ENCODE measurements at regions not wholly inside any gene's neighbourhood (a gene's known extent, or its start where the extent isn't known, plus 50 kb on each side); places are given as distances from the start of the nearest gene placed in this dataset.

DNA sequence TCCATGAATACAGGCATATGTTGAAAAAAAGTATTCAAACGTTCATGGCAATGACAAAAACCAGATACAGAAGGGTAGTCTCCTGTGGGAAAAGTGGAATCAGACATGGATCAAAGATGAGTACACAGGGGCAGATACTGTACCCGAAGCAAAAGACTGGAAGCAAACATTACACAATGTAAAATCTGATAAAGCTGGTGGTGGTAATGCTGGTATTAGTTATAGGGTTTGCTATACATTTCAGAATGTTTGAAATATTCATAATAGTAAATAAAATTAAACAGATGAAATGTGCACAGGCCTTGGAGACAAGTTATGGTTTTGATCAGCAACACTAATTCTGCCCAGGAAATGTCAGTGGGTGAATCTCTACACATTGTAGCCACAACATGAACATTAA, 607.6 kb downstream of the SOX6 start:
- no peaks in the 10 kb centered on the region for H3K36me3 Mint-ChIP-seq
- no peak overlapping the region for H3K27ac Mint-ChIP-seq

DNA sequence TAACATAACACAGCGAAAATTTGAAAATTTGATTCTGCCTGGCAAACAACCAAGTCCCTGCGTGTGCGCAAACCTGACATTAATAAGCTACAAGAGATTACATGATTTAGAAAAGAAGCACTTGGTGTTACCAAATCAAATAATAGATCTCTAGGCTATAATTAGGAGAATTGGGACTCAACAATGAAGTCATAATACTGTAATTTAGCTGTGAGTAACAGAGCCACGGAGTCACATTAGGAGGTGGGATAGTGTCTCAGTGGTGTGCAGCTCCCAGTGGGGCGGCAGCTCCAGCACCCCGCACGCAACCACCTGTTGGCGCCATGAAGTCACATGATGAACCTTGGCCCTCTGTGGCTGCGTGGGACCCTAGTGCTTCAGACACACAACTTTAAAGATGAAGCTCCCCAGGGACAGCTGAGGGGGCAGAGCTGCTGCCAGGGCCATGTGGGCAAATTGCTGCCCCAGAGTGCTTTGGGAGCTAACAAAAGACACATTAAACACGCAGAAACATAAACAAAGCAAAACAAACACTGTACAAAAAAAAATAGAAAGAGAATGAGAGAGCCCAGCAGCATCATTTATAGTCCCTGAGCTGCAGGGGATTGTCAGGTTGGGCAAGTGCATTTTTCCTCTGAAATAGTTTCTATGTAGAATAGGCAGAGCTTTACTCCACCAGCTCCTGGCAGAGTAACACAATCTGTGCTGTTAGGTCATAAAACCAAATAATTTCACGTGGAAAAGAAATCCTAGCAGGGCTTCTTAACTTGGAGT, 605.6 kb downstream of the SOX6 start:
- no peak overlapping the region for H3K27ac Mint-ChIP-seq
- peaks cover 0 to under 1% (median 0%) of the 10 kb centered on the region in 3 donors for H3K27me3 Mint-ChIP-seq
- ATAC-seq (ENCODE audit: low read depth in 2 of 2), result no peak
- H3K9me3 Mint-ChIP-seq, result peaks cover 3 to 15% (median 7%) of the 10 kb centered on the region in 7 donors
- no peaks in the 10 kb centered on the region for H3K36me3 Mint-ChIP-seq
- no peak for DNase-seq
- no peaks in the 10 kb centered on the region for H3K4me1 Mint-ChIP-seq
- H3K4me3 Mint-ChIP-seq, result no peak overlapping the region

More for the DNA sequence above, 607.6 kb downstream of the SOX6 start:
- H3K9me3 Mint-ChIP-seq, result peaks cover 2 to 16% (median 10%) of the 10 kb centered on the region in 7 donors
- ATAC-seq (ENCODE audit: low read depth in 2 of 2) (no peak), DNase-seq (no peak)
- no peak overlapping the region for H3K4me3 Mint-ChIP-seq
- no peaks in the 10 kb centered on the region for H3K4me1 Mint-ChIP-seq
- H3K27me3 Mint-ChIP-seq, result no peaks in the 10 kb centered on the region

DNA sequence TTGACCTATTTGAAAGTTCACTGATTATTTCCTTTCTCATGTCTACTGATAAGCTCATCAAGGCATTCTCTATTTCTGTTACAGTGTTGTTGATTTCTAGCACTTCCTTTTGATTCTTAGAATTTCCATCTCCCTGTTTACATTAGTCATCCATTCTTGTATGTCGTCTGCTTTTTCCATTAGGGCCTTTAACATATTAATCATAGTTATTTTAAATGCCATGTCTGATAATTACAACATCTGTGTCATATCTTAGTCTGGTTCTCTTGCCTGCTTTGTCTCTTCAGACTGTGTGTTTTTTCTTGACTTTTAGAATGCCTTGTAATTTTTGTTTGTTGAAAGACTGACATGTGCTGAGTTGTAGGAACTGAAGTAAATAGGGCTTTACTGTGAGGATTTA, 602.1 kb downstream of the SOX6 start:
- Mint-ChIP-seq H3K4me3 (no peak overlapping the region), H3K27me3 (peaks cover 0 to 6% (median 4%) of the 10 kb centered on the region in 3 donors), H3K4me1 (no peaks in the 10 kb centered on the region), H3K36me3 (no peaks in the 10 kb centered on the region), H3K9me3 (peaks cover 3 to 22% (median 15%) of the 10 kb centered on the region in 7 donors), H3K27ac (no peak overlapping the region)
- no peak for DNase-seq
- no peak for ATAC-seq (ENCODE audit: low read depth in 2 of 2)

DNA sequence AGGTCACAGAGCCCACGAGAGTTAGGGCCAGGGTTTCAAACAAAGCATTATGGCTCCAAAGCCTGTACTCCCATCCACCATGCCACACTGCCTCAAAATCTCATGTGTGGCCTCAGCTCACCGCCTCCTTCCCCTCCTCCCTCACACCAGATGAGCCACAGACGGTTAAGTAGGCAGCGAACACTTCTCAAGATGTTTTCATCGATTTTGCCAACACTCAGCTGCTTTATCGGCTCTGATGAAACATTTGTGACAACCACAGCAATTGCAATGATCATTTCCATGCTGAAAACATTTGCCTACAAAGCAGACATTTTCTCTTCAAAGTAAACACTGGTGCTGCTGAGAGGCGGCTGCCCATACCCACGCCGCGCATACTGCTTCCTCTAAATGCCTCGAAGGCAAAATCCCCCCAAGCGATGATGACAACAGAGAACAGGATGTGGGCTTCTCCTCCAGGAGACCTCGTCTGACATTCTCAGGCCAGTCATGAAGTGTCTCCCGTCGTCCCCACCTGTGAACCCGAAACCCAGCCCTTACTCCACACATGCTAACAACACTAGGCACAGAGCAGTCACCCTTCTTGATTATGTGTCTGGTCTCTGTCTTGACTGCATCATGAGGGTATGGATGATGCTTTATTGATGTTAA, 599.2 kb downstream of the SOX6 start:
- H3K4me1 Mint-ChIP-seq, result no peaks in the 10 kb centered on the region
- ATAC-seq (ENCODE audit: low read depth in 2 of 2), result no peak
- peaks cover 3 to 25% (median 15%) of the 10 kb centered on the region in 7 donors for H3K9me3 Mint-ChIP-seq
- peaks cover 0 to 15% (median 9%) of the 10 kb centered on the region in 3 donors for H3K27me3 Mint-ChIP-seq
- H3K36me3 Mint-ChIP-seq, result no peaks in the 10 kb centered on the region
- no peak overlapping the region for H3K4me3 Mint-ChIP-seq
- H3K27ac Mint-ChIP-seq, result peak overlapping the region in 1 of 6 donors; percentile 54
- DNase-seq, result no peak

DNA sequence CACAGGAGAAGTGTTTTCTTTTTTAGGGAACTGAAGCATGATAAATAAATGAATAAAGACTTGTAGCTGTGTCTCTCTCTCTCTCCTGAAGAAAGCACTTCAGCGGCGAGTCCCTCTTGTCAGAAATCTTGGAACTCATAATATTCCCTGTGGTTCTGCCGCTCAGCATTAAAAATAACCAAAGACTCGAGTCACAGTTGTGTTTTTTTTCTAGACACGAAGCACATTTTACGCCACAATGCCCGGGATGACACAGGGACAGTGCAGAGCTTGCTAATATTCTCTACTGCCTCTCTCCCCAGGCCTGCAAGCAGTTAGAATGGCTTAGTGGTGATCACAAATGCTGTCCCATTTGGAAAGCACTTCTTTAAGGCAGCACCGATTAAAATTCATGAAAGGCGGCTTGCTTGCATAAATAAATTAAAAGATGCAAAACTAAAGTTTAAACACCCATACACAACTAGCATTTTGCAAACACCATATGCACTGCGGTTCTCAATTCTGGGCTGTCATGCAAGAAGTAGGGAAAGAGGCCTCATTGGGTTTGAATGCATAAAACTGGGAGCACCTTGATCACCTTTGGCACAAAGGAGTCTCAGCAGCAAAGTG, 597.4 kb downstream of the SOX6 start:
- H3K27me3 Mint-ChIP-seq, result peaks cover 0 to 15% (median 9%) of the 10 kb centered on the region in 3 donors
- no peaks in the 10 kb centered on the region for H3K36me3 Mint-ChIP-seq
- ATAC-seq (ENCODE audit: low read depth in 2 of 2) (no peak), DNase-seq (no peak)
- no peak overlapping the region for H3K27ac Mint-ChIP-seq
- H3K4me1 Mint-ChIP-seq, result no peaks in the 10 kb centered on the region
- H3K9me3 Mint-ChIP-seq, result peaks cover 2 to 18% (median 7%) of the 10 kb centered on the region in 7 donors
- no peak overlapping the region for H3K4me3 Mint-ChIP-seq

DNA sequence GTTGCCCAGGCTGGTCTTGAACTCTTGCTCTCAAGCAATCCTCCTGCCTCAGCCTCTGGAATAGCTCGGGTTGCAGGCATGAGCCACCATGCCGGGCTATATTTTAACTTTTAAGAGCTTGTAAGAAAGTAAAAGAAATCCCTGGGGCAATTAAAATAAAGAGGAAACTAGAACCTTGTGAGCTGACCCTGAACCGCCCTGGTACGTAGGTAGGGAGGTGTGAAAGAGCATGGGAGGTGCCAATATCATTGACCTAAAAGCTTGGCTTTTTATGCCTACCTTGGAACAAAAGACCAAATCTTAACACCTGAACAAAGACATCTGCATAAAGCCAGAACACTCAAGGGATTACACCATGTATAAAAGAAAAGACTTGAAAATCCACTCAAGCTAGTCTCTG, 595.1 kb downstream of the SOX6 start:
- H3K27ac Mint-ChIP-seq, result no peak overlapping the region
- peaks cover 0 to 15% (median 5%) of the 10 kb centered on the region in 3 donors for H3K27me3 Mint-ChIP-seq
- DNase-seq (no peak), ATAC-seq (ENCODE audit: low read depth in 2 of 2) (no peak)
- H3K4me1 Mint-ChIP-seq, result no peaks in the 10 kb centered on the region
- peaks cover 0 to 20% (median 0%) of the 10 kb centered on the region in 7 donors for H3K9me3 Mint-ChIP-seq
- H3K4me3 Mint-ChIP-seq, result no peak overlapping the region
- H3K36me3 Mint-ChIP-seq, result no peaks in the 10 kb centered on the region

DNA sequence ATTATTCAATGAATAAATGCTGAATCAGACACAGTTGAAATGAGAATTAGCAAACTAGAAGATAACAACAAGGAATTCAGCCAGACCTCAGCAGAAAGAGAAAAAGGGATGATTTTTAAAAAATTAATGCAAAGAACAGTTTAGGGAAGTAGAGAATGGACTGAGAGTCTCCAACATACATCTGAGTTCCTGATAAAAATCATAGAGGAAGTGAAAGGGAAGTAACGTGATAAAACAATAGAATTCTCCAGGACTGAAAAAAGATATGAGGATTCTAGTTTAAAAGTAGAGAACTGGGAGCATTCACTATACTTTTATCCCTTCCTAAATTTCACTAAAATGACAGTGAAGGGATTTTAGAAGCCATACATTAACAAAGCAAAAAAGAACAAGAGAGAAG, 592.0 kb downstream of the SOX6 start:
- H3K9me3 Mint-ChIP-seq, result peaks cover 0 to 8% (median 0%) of the 10 kb centered on the region in 7 donors
- H3K4me3 Mint-ChIP-seq, result no peak overlapping the region
- no peak overlapping the region for H3K27ac Mint-ChIP-seq
- ATAC-seq (ENCODE audit: low read depth in 2 of 2) (no peak), DNase-seq (no peak)
- no peaks in the 10 kb centered on the region for H3K36me3 Mint-ChIP-seq
- H3K4me1 Mint-ChIP-seq, result no peaks in the 10 kb centered on the region
- H3K27me3 Mint-ChIP-seq, result peaks cover 0 to 8% (median 5%) of the 10 kb centered on the region in 3 donors

DNA sequence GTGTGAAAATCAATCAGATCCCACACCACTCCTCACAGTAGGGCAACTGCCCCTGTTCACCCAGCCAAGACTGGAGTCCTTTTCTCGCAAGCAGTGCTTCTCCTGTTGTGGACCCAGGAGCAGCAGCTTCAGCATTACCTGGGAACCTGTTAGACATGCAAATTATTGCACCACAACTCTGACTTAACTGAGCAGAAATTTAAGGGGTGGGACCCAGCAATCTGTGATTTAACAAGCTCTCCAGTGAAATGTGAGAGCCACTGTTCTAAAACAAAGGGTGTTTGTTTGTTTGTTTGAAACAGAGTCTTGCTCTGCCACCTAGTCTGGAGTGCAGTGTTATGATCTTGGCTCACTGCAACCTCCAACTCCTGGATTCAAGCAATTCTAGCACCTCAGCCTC, 591.4 kb downstream of the SOX6 start:
- DNase-seq, result no peak

DNA sequence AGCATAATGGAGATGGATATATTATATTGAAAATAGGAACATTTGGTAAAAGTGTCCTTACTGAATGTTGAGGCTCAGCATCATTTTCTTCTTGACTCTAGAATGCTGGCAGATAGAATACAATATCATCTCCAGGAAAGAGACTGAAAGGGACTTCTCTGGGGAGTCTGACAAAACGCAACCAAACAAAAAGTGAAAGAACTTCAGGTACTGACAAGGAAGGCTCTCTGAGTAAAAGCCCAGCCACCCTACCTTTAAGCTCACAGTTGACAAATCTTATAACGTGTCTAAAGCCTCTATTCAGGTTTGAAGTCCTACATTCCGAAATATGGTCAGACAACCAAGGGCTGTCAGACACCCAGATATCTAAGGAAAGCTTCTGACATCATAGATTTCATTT, 590.8 kb downstream of the SOX6 start:
- Mint-ChIP-seq H3K36me3 (no peaks in the 10 kb centered on the region), H3K4me3 (no peak overlapping the region), H3K27ac (no peak overlapping the region), H3K4me1 (no peaks in the 10 kb centered on the region), H3K9me3 (peaks cover 0 to 8% (median 0%) of the 10 kb centered on the region in 7 donors), H3K27me3 (peaks cover 0 to 5% (median 4%) of the 10 kb centered on the region in 3 donors)
- DNase-seq (no peak), ATAC-seq (ENCODE audit: low read depth in 2 of 2) (no peak)

More for the DNA sequence above, 591.4 kb downstream of the SOX6 start:
- Mint-ChIP-seq H3K36me3 (no peaks in the 10 kb centered on the region), H3K27me3 (peaks cover 0 to 8% (median 5%) of the 10 kb centered on the region in 3 donors), H3K9me3 (peaks cover 0 to 8% (median 0%) of the 10 kb centered on the region in 7 donors), H3K27ac (no peak overlapping the region), H3K4me1 (no peaks in the 10 kb centered on the region), H3K4me3 (no peak overlapping the region)
- no peak for ATAC-seq (ENCODE audit: low read depth in 2 of 2)

DNA sequence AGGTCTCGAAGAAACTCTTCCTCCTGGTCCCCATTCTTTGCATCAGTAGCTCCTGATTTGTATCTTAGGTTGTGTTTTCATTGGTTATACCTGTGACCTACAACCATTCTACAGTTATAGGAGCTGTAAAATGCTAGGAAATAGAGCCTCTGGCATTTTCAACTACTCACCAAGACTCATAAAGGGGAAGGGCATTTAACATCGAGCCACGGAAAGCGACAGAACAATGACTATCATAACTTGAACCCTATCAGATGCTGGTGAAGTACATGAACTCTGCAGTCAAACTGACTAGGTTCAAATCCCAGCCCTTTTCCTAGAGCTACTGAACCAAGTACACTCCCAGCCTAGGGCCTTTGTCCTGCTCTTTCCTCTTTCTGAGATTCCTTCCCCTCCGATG, 588.0 kb downstream of the SOX6 start:
- Mint-ChIP-seq H3K4me3 (no peak overlapping the region), H3K36me3 (no peaks in the 10 kb centered on the region), H3K27me3 (no peaks in the 10 kb centered on the region), H3K27ac (no peak overlapping the region), H3K4me1 (no peaks in the 10 kb centered on the region), H3K9me3 (peaks cover 0 to 4% (median 2%) of the 10 kb centered on the region in 7 donors)
- no peak for ATAC-seq (ENCODE audit: low read depth in 2 of 2)
- DNase-seq, result no peak

DNA sequence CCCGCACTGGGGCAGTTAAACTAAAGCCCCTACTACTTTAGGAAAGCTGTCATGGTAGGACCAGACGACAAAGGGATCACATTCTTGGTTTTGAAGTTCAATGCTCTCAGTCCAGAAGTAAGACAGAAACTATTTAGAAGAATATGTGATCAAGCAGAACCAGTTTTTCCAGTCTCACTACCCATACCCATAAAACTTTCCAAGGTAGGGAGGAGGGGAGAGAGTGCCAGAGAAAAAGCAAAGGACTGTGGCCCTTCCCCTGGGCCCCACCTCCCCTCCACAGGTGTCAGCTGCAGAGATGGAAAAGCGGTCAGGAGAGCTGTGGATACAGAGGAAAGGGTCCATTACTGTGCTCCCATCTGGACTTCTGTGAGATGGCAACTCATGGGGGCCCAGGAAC, 587.1 kb downstream of the SOX6 start:
- peaks cover 0 to 4% (median 2%) of the 10 kb centered on the region in 7 donors for H3K9me3 Mint-ChIP-seq
- no peak overlapping the region for H3K27ac Mint-ChIP-seq
- H3K36me3 Mint-ChIP-seq, result no peaks in the 10 kb centered on the region
- H3K27me3 Mint-ChIP-seq, result no peaks in the 10 kb centered on the region
- ATAC-seq (ENCODE audit: low read depth in 2 of 2) (no peak), DNase-seq (no peak)
- H3K4me1 Mint-ChIP-seq, result no peaks in the 10 kb centered on the region
- H3K4me3 Mint-ChIP-seq, result no peak overlapping the region

DNA sequence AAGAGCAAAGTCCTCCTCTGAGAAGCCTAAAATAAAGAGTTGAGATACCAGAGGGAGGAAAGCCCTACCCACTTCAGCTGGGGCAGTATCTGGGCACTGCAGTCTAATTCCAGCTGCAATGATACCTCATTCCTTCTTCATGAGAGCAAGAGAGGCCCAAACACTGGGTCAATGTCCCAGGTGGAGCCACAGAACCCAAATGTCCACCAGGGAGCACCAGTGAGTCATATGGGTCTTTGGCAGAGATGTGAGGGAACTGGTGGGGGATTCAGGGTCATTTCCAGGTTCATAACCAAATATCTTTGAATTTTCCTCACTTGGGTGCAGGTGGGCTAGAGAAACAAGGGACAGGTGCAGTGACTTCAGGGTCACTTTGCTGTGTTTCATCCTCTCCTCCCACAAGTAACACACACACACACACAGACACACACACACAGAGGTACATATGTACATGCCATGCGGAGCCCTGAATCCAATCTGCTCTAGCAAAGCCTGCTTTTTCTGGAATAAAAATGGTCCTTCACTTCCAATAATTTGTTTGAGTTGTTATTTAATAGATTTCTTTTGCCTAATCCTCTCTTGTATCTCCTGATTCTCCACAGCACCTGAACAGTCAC, 585.4 kb downstream of the SOX6 start:
- peaks cover 0 to 4% (median 0%) of the 10 kb centered on the region in 7 donors for H3K9me3 Mint-ChIP-seq
- no peak for DNase-seq
- H3K4me1 Mint-ChIP-seq, result no peaks in the 10 kb centered on the region
- H3K27ac Mint-ChIP-seq, result no peak overlapping the region
- H3K4me3 Mint-ChIP-seq, result no peak overlapping the region
- no peak for ATAC-seq (ENCODE audit: low read depth in 2 of 2)
- H3K36me3 Mint-ChIP-seq, result no peaks in the 10 kb centered on the region
- no peaks in the 10 kb centered on the region for H3K27me3 Mint-ChIP-seq

DNA sequence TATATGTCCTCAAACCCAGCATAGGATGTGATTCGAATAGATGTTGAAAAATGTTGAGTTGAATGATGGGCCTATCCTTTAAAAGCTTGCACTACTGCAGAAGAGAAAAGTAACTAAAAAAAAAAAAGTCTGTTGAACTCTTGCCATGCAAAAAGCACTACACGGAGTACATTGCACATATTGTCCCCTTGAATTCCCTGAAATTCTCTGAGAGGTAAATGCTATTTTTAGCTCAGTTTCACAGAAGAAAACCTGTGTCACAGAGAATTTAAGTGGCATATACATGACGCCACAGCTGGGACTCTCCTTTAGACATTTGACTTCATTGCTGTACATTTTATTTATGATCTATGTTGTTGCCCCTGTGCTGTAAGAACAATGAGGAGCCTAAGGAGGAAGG, 583.8 kb downstream of the SOX6 start:
- H3K27me3 Mint-ChIP-seq, result no peaks in the 10 kb centered on the region
- H3K4me1 Mint-ChIP-seq, result no peaks in the 10 kb centered on the region
- no peak for ATAC-seq (ENCODE audit: low read depth in 2 of 2)
- H3K36me3 Mint-ChIP-seq, result no peaks in the 10 kb centered on the region
- no peak for DNase-seq
- peaks cover 0 to 2% (median 0%) of the 10 kb centered on the region in 7 donors for H3K9me3 Mint-ChIP-seq
- no peak overlapping the region for H3K27ac Mint-ChIP-seq
- H3K4me3 Mint-ChIP-seq, result no peak overlapping the region
